ENCODE measurements at regions not wholly inside any gene's neighbourhood (a gene's known extent, or its start where the extent isn't known, plus 50 kb on each side); places are given as distances from the start of the nearest gene placed in this dataset.
"Not testable (repeated sequence)": the region's sequence is repeated elsewhere in the genome, so short reads cannot be mapped to it uniquely, and the experiment has no call there.

DNA sequence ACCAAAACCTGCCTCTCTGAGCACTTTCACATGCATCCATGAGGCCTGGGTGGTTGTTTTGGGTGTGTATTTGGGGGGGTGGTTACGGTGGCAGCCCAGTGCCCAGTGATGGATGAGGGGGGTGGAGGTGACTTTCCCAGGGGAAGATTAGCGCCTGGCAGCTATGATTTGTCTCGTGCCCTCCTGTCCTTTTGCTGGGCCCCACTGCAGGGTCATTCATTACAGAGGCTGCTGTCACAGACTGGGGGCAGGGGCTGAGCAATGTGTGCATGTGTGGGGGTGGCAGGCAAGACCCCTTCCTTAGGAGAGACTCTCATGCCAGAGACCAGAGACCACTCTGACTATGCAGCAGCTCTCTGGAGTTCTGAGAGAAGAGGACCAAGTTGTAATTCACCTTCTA is 93.7 kb downstream of the MRM1 start:
- DNase-seq (ENCODE audit: low spot score): no peak
- no peak for FAIRE-seq

DNA sequence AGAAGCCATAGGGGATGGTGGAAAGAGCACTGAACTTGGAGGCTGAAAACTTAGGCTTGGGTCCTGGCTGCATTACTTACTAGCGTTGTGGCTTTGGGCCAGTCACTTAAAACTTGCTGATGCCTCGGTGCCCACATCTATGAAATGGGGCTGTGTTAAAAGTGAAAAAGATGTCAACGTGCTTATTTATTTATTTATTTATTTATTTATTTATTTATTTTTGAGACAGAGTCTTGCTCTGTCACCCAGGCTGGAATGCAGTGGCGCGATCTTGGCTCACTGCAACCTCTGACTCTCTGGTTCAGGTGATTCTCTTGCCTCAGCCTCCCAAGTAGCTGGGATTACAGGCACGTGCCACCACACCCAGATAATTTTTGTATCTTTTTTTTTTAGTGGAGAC is 94.3 kb downstream of the MRM1 start:
- not testable (repeated sequence) for FAIRE-seq; DNase-seq (ENCODE audit: low spot score)

DNA sequence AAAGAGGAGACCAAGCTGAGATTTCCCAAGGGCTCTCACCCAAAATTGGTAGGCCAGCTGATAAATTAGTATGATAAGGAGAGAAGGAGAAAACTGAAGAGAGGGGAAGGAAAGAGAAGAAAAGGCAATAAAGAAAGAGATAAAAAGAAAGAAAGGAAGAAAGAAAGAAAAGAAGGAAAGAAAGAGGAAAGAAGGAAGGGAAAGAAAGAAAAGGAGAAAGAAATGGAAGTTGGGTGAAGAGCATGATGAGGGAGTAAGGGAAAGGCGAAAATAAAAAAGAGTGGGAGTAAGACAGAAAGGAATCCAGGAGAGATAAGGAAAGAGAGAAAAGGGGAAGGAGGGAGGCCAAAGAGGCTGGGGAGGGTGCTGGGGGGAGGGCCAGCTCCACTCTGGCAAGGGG is 95.4 kb downstream of the MRM1 start:
- FAIRE-seq: no peak
- no peak for DNase-seq (ENCODE audit: low spot score)

- FAIRE-seq (no peak), DNase-seq (ENCODE audit: low spot score) (peak; percentile 46)
Observed at GRCh38 chr17:36697903-36698530, 96.6 kb downstream of the MRM1 start.

GRCh38 chr17:36701429-36702099 is 100.2 kb downstream of the MRM1 start:
- no peak for FAIRE-seq

GRCh38 chr17:36702636-36703035 is 101.3 kb downstream of the MRM1 start:
- FAIRE-seq: no peak

More at GRCh38 chr17:36701429-36702099, 100.2 kb downstream of the MRM1 start:
- no peak for DNase-seq (ENCODE audit: low spot score)

DNA sequence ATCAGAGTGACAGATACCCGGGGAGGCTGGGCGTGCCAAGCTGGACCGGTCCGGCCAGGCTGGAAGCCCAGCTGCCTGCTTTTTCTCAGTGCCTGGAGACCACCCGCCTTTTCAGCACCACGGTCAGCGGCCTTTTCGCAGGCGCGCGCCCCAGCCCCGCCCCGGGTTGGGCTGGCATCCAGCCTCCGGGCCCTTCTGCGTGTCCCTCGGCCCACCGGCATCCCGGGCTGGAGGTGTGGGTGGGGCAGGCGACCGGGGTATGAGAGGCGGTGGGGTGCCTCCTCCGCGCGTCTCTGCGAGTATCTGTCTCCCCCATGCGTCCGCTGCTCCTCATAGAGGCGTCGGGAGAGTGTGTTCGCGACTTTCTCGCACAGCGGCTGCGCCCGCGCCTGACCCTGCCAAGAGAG is 102.5 kb downstream of the MRM1 start:
- no peak for FAIRE-seq
- peak; percentile 77 for DNase-seq (ENCODE audit: low spot score)

More at GRCh38 chr17:36702636-36703035, 101.3 kb downstream of the MRM1 start:
- DNase-seq (ENCODE audit: low spot score): no peak

- no peak for FAIRE-seq
- no peak for DNase-seq (ENCODE audit: low spot score)
Observed at GRCh38 chr17:36705283-36705795, 104.0 kb downstream of the MRM1 start.

GRCh38 chr17:36705874-36706731 is 104.7 kb downstream of the MRM1 start:
- DNase-seq (ENCODE audit: low spot score) (peak; percentile 69), FAIRE-seq (no peak)

- no peak for DNase-seq (ENCODE audit: low spot score)
- no peak for FAIRE-seq
Observed at GRCh38 chr17:36707904-36708303, 106.5 kb downstream of the MRM1 start.

DNA sequence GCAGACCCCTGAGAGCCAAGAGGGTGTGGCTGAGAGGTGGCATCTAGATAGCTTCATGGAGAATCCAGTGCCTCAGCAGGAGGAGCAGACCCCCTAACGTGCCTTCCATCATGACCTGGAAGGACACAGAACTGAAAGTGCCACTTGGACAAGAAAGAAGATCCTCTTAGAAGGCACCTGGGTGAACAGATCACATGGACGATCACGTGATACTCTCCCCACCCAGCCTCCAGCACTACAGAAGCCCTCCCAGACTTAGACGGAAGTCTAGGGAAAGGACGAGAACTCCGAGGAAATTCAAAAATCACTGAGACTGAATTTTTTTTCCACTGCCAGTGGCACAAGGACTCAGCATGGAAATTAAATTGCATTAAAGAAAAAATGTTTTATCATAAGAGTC is 113.4 kb downstream of the MRM1 start:
- FAIRE-seq: no peak
- DNase-seq (ENCODE audit: low spot score): no peak

GRCh38 chr17:36715951-36716350 is 114.6 kb downstream of the MRM1 start:
- DNase-seq (ENCODE audit: low spot score) (no peak), FAIRE-seq (no peak)

DNA sequence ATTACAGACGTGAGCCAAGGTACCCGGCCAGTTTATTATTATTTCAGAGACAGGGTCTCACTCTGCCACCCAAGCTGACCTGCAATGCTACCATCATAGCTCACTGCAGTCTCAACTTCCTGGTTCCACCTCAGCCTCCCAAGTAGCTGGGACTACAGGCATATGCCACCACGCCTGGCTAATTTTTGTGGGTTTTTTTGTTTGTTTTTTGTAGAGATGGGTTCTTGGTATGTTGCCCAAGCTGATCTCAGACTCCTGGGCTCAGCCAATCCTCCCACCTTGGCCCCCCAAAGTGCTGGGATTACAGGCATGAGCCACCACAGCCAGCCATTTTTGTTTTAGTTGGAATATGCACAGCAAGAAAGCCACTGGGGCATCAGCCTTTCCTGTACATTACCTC is 115.7 kb downstream of the MRM1 start:
- no peak for DNase-seq (ENCODE audit: low spot score)
- no peak for FAIRE-seq

GRCh38 chr17:36720131-36720530 is 118.7 kb downstream of the MRM1 start:
- FAIRE-seq: no peak

GRCh38 chr17:36721560-36722120 is 120.3 kb downstream of the MRM1 start:
- DNase-seq (ENCODE audit: low spot score): no peak
- no peak for FAIRE-seq

More at GRCh38 chr17:36720131-36720530, 118.7 kb downstream of the MRM1 start:
- DNase-seq (ENCODE audit: low spot score): no peak

- DNase-seq (ENCODE audit: low spot score): peak; percentile 96
- no peak for FAIRE-seq
Observed at GRCh38 chr17:36722121-36722902, 120.9 kb downstream of the MRM1 start.

GRCh38 chr17:36722903-36723263 is 121.5 kb downstream of the MRM1 start:
- DNase-seq (ENCODE audit: low spot score): no peak
- no peak for FAIRE-seq

GRCh38 chr17:36723459-36724025 is 122.2 kb downstream of the MRM1 start:
- DNase-seq (ENCODE audit: low spot score) (no peak), FAIRE-seq (no peak)

DNA sequence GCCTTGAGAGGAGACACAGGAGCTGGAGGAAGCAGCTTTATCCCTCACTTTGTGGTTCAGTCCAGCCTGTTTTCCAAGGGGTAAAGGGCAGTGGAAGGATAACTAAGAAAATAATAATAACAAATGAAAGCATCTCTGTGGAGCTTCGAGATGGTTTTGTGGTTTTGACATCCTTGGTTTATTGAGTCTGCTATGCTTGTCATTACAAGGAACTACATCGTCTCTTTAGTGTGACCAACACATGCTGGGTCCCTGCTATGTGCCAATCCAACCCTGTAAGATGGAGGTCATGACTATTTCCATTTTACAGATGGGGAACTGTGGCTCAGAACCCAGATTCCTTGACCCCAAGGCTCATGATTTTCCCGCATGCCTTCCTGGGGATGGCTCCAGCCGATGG is 124.8 kb downstream of the MRM1 start:
- FAIRE-seq: no peak
- no peak for DNase-seq (ENCODE audit: low spot score)

DNA sequence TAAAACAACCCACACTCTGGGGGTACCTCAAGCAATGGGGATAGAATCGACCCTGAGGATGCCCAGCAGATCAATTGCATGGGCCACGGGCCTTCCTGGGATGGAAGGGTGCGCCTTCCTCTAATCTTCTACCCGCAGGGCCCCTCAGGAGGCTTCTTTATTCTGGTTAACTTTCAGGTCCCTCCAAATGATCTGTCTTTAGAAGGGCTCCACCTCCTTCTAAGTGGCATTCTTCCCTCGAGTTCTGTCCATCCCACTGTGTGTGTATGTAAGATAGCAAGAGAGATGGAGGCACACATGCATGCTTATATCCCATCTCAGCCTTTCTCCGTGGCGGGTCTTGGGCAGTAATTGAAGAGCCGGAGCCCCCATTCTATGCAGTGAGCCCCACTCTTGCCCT is 125.7 kb downstream of the MRM1 start:
- FAIRE-seq: no peak

GRCh38 chr17:36727577-36727976 is 126.2 kb downstream of the MRM1 start:
- DNase-seq (ENCODE audit: low spot score): no peak
- no peak for FAIRE-seq

More for the DNA sequence above, 125.7 kb downstream of the MRM1 start:
- no peak for DNase-seq (ENCODE audit: low spot score)
